SK-N-SH (cell line): ENCODE measurements at regions not wholly inside any gene's neighbourhood (a gene's known extent, or its start where the extent isn't known, plus 50 kb on each side); places are given as distances from the start of the nearest gene placed in this dataset.

Source experiments
- CTCF ChIA-PET: fragments of 300-600, 350-600 bp; formaldehyde crosslinking; extraction: SDS; loops from one replicate; lab custom pipeline; 2021; lab: Yijun Ruan, JAX
- POLR2A ChIA-PET: fragments of 350-600 bp; sonication (Branson Sonifier 250); formaldehyde crosslinking; extraction: SDS; loops from one replicate; lab custom pipeline; 2020; ENCODE audit warnings: antibody characterized with exemption, inconsistent platforms; lab: Yijun Ruan, JAX
- DNase-seq: peaks from one replicate; pipeline ENCODE4 v3.0.0; 2012
- H2AFZ ChIP-seq: fragments of 200-600 bp; sonication (generic); 2 replicates; pipeline ENCODE4 v1.8.1; 2016; ENCODE audit warnings: antibody characterized with exemption, mild to moderate bottlenecking, low read depth
- H3F3A ChIP-seq: fragments of 200-600 bp; sonication (generic); replicated peaks from 2 replicates; pipeline ENCODE3; 2016; ENCODE audit warnings: antibody characterized with exemption, mild to moderate bottlenecking; ENCODE audit not compliant: insufficient read depth
- H3K27ac ChIP-seq, 2 experiments: fragments of 200-500 bp in 1 of 2; fragments of 200-600 bp in 1 of 2; sonication (Bioruptor generic) in 1 of 2; sonication (generic), shearing (Covaris generic) in 1 of 2; 2 replicates each; pipeline versions ENCODE4 v1.5.1 to v1.6.1; 2014 to 2016; ENCODE audit warnings: low read depth in 2 of 2, inconsistent platforms in 1 of 2, low read length in 1 of 2, mild to moderate bottlenecking in 1 of 2, mixed read lengths in 1 of 2
- H3K27me3 ChIP-seq: fragments of 200-600 bp; sonication (generic), shearing (Covaris generic); 2 replicates; pipeline ENCODE4 v1.6.1; 2016; ENCODE audit warnings: mixed run types; ENCODE audit not compliant: insufficient read depth
- H3K36me3 ChIP-seq, 2 experiments: fragments of 200-500 bp in 1 of 2; fragments of 200-600 bp in 1 of 2; sonication (Bioruptor generic) in 1 of 2; sonication (generic) in 1 of 2; replicated peaks in 1 of 2; 2 replicates each; pipeline versions ENCODE3 to v1.5.1; 2014 to 2016; ENCODE audit warnings: low read length in 1 of 2, mild to moderate bottlenecking in 1 of 2; ENCODE audit not compliant: insufficient read depth in 2 of 2, control insufficient read depth in 1 of 2
- H3K4me1 ChIP-seq, 2 experiments: fragments of 200-500 bp in 1 of 2; fragments of 200-600 bp in 1 of 2; sonication (Bioruptor generic) in 1 of 2; sonication (generic), shearing (Covaris generic) in 1 of 2; 2 replicates each; pipeline versions ENCODE4 v1.5.1 to v1.6.1; 2014 to 2016; ENCODE audit warnings: low read depth in 1 of 2, low read length in 1 of 2, mixed run types in 1 of 2; ENCODE audit not compliant: insufficient read depth in 2 of 2, control insufficient read depth in 1 of 2
- H3K4me2 ChIP-seq: fragments of 200-600 bp; sonication (generic), shearing (Covaris generic); 2 replicates; pipeline ENCODE4 v1.6.1; 2017; ENCODE audit warnings: mixed run types
- H3K4me3 ChIP-seq, 2 experiments: fragments of 200-500 bp in 1 of 2; fragments of 200-600 bp in 1 of 2; sonication (Bioruptor generic) in 1 of 2; sonication (generic), shearing (Covaris generic) in 1 of 2; 2 replicates each; pipeline versions ENCODE4 v1.5.1 to v1.8.1; 2014 to 2016; ENCODE audit warnings: low read depth in 2 of 2, inconsistent platforms in 1 of 2, low read length in 1 of 2, mild to moderate bottlenecking in 1 of 2, mixed read lengths in 1 of 2, moderate library complexity in 1 of 2
- H3K79me2 ChIP-seq: fragments of 200-600 bp; sonication (generic); 2 replicates; pipeline ENCODE4 v1.8.1; 2017; ENCODE audit warnings: mild to moderate bottlenecking; ENCODE audit not compliant: insufficient read depth
- H3K9ac ChIP-seq: fragments of 200-600 bp; sonication (generic); 2 replicates; pipeline ENCODE4 v1.6.1; 2017; ENCODE audit warnings: mixed run types
- H3K9me2 ChIP-seq: fragments of 200-600 bp; sonication (generic); 2 replicates; pipeline ENCODE4 v1.6.1; 2017; ENCODE audit warnings: mixed run types
- H3K9me3 ChIP-seq: fragments of 200-600 bp; sonication (generic); 2 replicates; pipeline ENCODE4 v1.6.1; 2017; ENCODE audit warnings: mixed run types, mild to moderate bottlenecking, moderate library complexity
- H4K20me1 ChIP-seq: fragments of 200-600 bp; sonication (generic); 2 replicates; pipeline ENCODE4 v1.6.1; 2017; ENCODE audit warnings: mild to moderate bottlenecking, mixed run types; ENCODE audit not compliant: insufficient read depth
- CHD2 ChIP-seq: fragments of 150-350 bp; IDR thresholded peaks from 2 replicates; pipeline ENCODE4 v1.6.1; 2018; ENCODE audit warnings: low read length; ENCODE audit not compliant: partially characterized antibody
- CTCF ChIP-seq: fragments of 200-600 bp; sonication (generic); IDR thresholded peaks from 2 replicates; pipeline ENCODE4 v1.6.1; 2017; ENCODE audit warnings: antibody characterized with exemption, mild to moderate bottlenecking, moderate library complexity
- ELF1 ChIP-seq: IDR thresholded peaks from 2 replicates; pipeline ENCODE4 v1.4.0; 2012
- EP300 ChIP-seq, 2 experiments: IDR thresholded peaks; 2 replicates each; pipeline versions ENCODE4 v1.4.0 to v1.6.1; 2012; ENCODE audit warnings: borderline replicate concordance in 1 of 2, low read depth in 1 of 2, low read length in 1 of 2
- EZH2phosphoT487 ChIP-seq: fragments of 200-600 bp; sonication (generic); IDR thresholded peaks from 2 replicates; pipeline ENCODE4 v1.6.1; 2017; ENCODE audit warnings: low read depth, mixed run types, mild to moderate bottlenecking, antibody characterized with exemption, moderate library complexity, borderline replicate concordance
- FOXJ3 ChIP-seq: sonication (generic); formaldehyde crosslinking; IDR thresholded peaks from 2 replicates; pipeline ENCODE4 v1.5.1; 2020; ENCODE audit warnings: mild to moderate bottlenecking, missing genetic modification reagents
- FOXM1 ChIP-seq: IDR thresholded peaks from 2 replicates; pipeline ENCODE4 v1.4.0; 2012; ENCODE audit warnings: low read depth, mild to moderate bottlenecking
- GATA2 ChIP-seq: sonication (generic); formaldehyde crosslinking; IDR thresholded peaks from 2 replicates; pipeline ENCODE4 v1.5.0; 2020; ENCODE audit warnings: mild to moderate bottlenecking, missing genetic modification reagents
- JUND ChIP-seq: IDR thresholded peaks from 2 replicates; pipeline ENCODE4 v1.4.0; 2012
- MAX ChIP-seq: IDR thresholded peaks from 2 replicates; pipeline ENCODE4 v1.4.0; 2012; ENCODE audit warnings: low read depth
- MEF2A ChIP-seq: IDR thresholded peaks from 2 replicates; pipeline ENCODE4 v1.4.0; 2012; ENCODE audit warnings: low read depth, borderline replicate concordance
- MXI1 ChIP-seq: IDR thresholded peaks from 2 replicates; pipeline ENCODE4 v1.6.1; 2012; ENCODE audit warnings: mild to moderate bottlenecking, low read depth, low read length, improper control_type of control experiment
- PBX3 ChIP-seq: IDR thresholded peaks from 2 replicates; pipeline ENCODE4; 2012
- POLR2AphosphoS5 ChIP-seq: IDR thresholded peaks from 2 replicates; pipeline ENCODE4 v1.6.1; 2012; ENCODE audit warnings: low read depth, low read length
- RAD21 ChIP-seq: IDR thresholded peaks from 2 replicates; pipeline ENCODE4 v1.6.1; 2012; ENCODE audit warnings: mild to moderate bottlenecking, low read length
- REST ChIP-seq: IDR thresholded peaks from 2 replicates; pipeline ENCODE4 v1.6.1; 2012; ENCODE audit warnings: mild to moderate bottlenecking, low read depth, low read length, moderate library complexity
- RXRA ChIP-seq: IDR thresholded peaks from 2 replicates; pipeline ENCODE4 v1.4.0; 2012; ENCODE audit warnings: low read depth, mild to moderate bottlenecking, borderline replicate concordance
- SIN3A ChIP-seq: IDR thresholded peaks from 2 replicates; pipeline ENCODE4 v1.6.1; 2012; ENCODE audit warnings: low read depth, mild to moderate bottlenecking, low read length, moderate library complexity, borderline replicate concordance
- TEAD4 ChIP-seq: IDR thresholded peaks from 2 replicates; pipeline ENCODE4 v1.4.0; 2012; ENCODE audit warnings: mild to moderate bottlenecking, borderline replicate concordance; ENCODE audit not compliant: insufficient read depth
- YY1 ChIP-seq: IDR thresholded peaks from 2 replicates; pipeline ENCODE4 v1.4.0; 2012; ENCODE audit warnings: low read depth, mild to moderate bottlenecking
- ZBTB33 ChIP-seq: IDR thresholded peaks from 2 replicates; pipeline ENCODE4 v1.4.0; 2012; ENCODE audit warnings: low read depth, borderline replicate concordance
- WGBS: methylation state at CpG from one replicate; pipeline ENCODE4 v1.1.6; 2017; ENCODE audit warnings: low lambda C conversion rate; 5-methylcytosine and 5-hydroxymethylcytosine counted together

- TF ChIP-seq REST: no peak
- TF ChIP-seq ELF1: no peak
- no peak for TF ChIP-seq SIN3A
These were observed 564.3 kb downstream of the MN1 start (continued) for GRCh38 chr22:27237080-27237741.

GRCh38 chr22:27238935-27239510, 562.5 kb downstream of the MN1 start:
- Histone ChIP-seq H4K20me1 (no peaks in the 10 kb centered on the region), H3F3A (no peaks in the 10 kb centered on the region), H3K4me3 (no peak overlapping the region), H2AFZ (no peak overlapping the region), H3K4me2 (no peak overlapping the region), H3K27ac (peak overlapping the region; percentile 30 to 83; a peak in 3 of 4 replicates), H3K79me2 (no peaks in the 10 kb centered on the region), H3K4me1 (peaks cover 4 to 38% of the 10 kb centered on the region in 2 experiments; a peak in 3 of 4 replicates), H3K27me3 (no peaks in the 10 kb centered on the region), H3K36me3 (no peaks in the 10 kb centered on the region), H3K9me3 (no peaks in the 10 kb centered on the region), H3K9ac (no peak overlapping the region), H3K9me2 (no peaks in the 10 kb centered on the region)
- POLR2A ChIA-PET: interaction anchor here (1.0 kb wide), 1 partner anchor 21 kb away, joined by 4 read pairs; no protein-coding TSS in a partner anchor
- DNase-seq: peak; percentile 87
- WGBS: 23% methylated on average over 5 of the region's 10 CpGs
- CTCF ChIA-PET: interaction anchor here (0.6 to 1.2 kb wide), 4 partner anchors 9 to 88 kb away, joined by 3 to 4 read pairs (median 4); no protein-coding TSS in a partner anchor
- TF ChIP-seq POLR2AphosphoS5 (peak; percentile 39; the same call in 1 of the 2 replicates), FOXJ3 (CRISPR knock-in tag) (peak; percentile 83; the same call in 1 of the 2 replicates), JUND (peak; percentile 61), EP300 (IDR thresholded peaks at IDR 0.05; ENCODE audit: borderline replicate concordance in 1 of 2, low read depth in 1 of 2, low read length in 1 of 2) (peak; percentile 63 to 94; a peak in 3 of 4 replicates), ELF1 (no peak), TEAD4 (peak; percentile 76), RXRA (peak; percentile 81; the same call in 1 of the 2 replicates), CTCF (no peak), ZBTB33 (peak; percentile 38; the same call in 1 of the 2 replicates), PBX3 (peak; percentile 87), CHD2 (peak; percentile 80), MEF2A (no peak), SIN3A (0 out of 2 replicates have a peak, but pooled peaks have one; percentile 59), MAX (0 out of 2 replicates have a peak, but pooled peaks have one; percentile 16), YY1 (no peak), FOXM1 (no peak), EZH2phosphoT487 (no peak), RAD21 (peak; percentile 33; the same call in 1 of the 2 replicates), GATA2 (peak; percentile 84), MXI1 (peak; percentile 83; the same call in 1 of the 2 replicates)
